Fibroblast of the conjunctiva (primary cell): ENCODE measurements at regions not wholly inside any gene's neighbourhood (a gene's known extent, or its start where the extent isn't known, plus 50 kb on each side); places are given as distances from the start of the nearest gene placed in this dataset.
"Not testable (repeated sequence)": the region's sequence is repeated elsewhere in the genome, so short reads cannot be mapped to it uniquely, and the experiment has no call there.

ENCODE experiments used
- DNase-seq: peaks from one replicate; pipeline ENCODE4 v3.0.0-alpha.2; 2010; ENCODE audit warnings: low read depth

DNA sequence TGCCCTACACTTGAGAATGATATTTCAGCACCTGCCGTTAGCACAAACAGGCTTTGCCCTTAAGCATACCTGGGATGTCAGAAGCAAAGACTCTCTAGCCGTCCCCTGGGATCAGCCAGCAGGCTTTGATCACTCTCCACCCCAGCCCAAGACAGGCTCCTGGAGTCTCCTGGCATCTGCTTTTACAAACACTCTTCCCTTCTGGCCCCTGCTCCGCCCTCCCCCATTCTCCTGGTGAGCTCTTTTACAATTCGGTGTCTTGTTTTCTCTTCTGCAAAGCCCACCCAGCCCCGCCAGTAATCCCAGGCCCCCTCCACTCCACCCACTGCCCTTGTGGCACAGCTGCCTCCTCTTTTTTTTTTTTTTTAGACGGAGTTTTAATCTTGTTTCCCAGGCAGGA is 50.4 kb downstream of the KATNIP start:
- DNase-seq, result no peak

DNA sequence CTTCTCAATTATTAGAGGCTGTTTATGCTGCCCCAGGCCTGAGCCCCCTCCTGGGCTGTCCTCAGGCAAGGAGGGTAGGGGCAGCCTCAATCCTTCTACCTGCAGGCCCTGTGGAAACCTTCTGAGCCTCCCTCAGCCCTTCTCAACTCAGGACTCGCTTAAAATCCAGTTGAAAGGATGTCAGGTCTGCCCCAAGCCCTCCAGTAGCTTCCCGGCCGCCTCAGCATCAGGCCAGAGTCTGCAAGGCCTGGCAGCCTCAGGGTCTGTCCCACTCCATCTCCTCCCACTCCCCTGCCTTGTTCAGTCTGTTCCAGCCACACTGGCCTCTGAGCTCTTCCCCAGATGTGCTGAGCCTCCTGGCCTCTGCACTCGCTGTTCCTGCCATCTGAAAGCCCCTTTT is 52.2 kb downstream of the KATNIP start:
- DNase-seq, result no peak

DNA sequence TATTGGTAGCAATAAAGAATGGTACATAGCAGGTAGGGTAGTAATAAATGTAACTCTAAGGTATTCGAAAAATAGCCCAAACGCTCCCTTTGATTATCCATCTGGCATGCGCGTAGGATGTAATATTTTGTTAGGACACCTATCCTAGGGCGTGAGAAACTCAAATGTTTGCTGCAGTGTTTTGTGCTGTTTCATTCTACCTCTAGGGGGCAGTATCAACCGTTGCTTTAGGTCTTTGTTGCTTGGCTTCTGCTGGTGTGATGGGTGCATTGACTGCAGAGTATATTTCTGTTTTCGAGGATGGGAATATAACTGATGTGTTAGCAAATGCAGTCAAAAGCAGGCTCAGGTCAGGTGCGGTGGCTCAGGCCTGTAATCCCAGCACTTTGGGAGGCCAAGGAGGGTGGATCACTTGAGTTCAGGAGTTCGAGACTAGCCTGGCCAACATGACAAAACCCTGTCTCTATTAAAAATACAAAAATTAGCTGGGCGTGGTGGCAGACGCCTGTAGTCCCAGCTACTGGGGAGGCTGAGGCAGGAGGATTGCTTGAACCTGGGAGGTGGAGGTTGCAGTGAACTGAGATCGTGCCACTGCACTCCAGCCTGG is 55.7 kb downstream of the KATNIP start:
- peak; percentile 37 for DNase-seq

DNA sequence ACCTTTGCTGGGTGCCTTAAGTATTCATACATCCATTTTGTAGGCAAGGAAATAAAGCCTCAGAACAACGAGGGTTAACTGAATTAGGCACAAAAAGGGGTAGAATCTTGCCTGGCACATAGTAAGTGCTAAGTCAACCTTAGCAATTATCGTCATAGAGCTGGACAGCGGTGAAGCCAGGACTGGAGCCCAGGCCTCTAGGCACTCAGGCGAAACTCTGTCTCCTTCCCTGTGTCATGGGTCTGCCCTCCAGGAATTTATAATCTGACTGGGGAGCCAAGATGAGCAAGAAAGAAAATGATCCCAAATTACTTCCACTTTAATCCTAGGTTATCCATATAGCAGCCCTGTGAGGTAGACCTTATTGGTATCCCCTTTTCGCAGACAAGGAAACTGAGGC is 61.4 kb downstream of the KATNIP start:
- DNase-seq, result no peak

DNA sequence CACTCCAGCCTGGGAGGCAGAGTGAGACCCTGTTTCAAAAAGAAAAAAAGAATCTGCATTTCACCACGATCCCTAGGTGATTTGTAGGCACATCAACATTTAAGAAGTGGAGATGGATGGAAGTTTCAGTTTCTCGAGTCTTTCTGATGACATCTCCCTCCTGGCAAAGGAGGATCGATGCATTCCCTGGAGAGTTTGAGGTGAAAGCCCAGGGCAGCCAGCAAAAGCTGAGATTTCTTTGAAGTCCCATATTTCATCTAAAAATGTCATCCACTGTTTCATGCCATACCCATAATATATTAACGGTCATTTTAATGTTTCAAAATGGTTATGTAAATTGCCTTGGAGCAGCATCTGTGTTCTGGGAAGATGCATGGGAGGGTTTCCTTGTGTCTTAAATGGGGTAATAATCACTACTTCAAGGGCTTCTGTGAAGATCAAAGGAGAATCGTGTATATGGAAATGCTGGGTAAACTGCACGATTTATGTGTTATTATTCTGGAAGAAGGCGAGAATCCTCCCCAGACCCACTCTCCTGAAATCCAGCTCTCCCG is 63.4 kb downstream of the KATNIP start:
- no peak for DNase-seq

DNA sequence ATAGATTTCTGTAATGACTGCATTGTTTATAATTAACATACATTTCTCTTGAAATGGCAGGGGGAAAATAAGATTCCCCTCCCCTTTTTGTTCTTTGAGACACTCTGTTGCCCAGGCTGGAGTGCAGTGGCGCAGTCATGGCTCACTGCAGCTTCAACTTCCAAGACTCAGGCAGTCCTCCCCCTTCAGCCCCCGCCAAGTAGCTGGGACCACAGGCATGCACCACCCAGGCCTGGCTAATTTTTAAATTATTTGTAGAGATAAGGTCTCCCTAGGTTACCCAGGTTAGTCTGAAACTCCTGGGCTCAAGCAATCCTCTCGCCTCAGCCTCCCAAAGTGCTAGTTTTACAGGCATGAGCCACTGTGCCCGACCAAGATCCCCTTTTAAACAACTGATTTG is 67.7 kb downstream of the KATNIP start:
- DNase-seq, result no peak

DNA sequence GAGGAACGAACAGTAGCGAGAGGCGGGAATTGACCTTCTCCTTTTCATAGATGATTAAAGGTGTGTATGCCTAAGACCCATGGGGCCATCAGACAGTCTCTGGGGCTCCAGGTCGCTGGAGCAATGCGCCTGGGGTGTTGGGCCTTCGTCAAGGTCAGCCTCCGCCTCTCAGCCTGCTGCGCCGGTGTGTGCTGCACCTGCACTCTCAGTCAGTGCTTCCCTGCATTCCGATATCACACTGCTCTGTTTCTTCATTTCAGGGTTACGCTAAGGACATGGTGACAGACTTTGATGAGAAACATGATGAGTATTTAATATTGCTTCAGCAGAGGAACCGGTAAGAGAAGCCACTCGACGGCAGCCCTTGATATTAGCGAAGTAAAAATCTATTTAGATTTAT is 68.2 kb downstream of the KATNIP start:
- no peak for DNase-seq

DNA sequence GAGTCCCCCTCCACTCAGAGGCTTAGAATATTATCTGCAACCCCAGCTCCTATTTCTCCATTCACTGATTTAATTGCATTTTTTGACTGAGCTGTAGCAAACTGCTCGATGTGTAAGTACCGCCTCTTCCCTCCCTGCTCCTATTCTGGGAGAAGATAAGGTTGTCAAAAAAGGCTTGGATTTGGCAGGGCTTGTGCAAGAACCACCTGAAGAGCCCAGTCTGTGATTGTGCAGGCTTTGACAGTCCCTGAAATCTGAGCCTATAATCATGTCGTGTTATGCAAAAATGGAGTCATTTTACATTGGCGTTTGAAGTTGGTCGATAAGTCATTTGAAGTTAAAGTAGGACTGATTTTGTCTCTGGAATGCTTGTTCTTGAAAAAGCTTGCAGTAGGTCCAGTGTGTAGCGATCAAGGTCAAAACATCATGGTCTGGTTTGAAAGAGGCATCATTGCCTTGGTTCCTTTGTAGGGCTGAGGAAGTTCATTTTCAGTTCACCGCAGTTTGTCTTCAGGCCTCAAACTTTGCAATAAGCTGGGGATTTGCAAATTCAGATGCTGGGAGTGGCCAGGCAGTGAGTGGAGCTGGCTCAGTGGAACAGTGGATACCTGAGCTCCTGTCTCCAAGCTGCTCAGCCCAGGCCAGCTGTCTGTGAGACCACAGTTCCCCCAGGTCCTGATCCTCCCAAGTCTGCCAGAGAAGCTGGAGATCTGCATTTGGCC is 68.8 kb downstream of the KATNIP start:
- DNase-seq, result no peak

DNA sequence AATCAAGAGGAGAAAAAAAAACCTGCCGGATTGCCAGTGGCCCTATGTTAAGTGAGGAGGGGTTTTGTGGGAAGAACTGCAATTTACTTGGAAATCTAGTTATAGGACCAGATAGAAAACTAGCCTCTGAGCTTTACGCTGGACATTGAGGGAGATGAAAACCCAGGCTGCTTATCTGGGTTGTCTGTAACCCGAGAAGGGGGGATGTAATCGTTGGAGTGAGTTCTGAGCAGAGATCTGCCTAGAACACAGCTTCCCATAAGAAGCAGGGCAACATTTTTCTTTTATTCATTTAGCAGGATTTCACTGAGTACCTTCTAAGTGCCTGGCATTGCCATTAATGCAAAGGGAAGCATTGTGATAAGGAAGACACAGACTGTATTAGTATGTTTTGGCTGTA is 70.6 kb downstream of the KATNIP start:
- no peak for DNase-seq

DNA sequence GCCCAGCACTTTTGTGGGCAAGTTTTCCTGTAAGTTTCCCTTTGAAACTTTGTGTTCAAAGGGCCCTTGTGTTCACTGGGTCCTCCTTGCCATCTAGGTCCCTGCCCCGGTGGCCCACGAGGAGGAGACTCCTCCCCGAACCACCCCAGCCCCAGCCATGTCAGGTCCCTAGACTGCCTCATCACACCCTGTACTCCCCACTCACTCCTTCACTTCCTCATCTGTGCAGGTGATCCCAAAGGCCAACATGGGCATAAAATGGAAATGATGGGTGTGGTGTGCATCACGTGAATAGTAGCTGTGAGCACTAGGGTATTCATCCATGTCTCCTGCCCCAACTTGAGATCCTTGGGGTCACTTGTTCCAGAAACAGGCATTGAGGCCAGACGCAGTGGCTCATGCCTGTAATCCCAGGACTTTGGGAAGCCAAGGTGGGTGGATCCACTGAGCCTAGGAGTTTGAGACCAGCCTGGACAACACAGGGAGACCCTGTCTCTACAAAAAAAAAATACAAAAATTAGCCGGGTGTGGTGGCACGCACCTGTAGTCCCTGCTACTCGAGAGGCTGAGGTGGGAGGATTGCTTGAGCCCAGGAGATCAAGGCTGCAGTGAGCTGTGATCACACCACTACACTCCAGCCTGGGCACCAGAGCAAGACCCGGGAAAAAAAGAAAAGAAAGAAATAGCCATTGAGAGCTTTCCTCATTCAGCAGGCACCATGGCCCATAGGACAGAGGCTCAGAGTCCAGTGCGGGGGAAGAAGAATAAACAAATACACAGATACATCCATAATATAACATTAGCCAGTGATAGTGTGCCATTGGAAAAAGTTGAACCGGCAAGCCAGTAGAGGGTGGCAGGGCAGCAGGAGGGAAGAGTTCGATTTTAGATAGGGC is 74.5 kb downstream of the KATNIP start:
- DNase-seq, result no peak

DNA sequence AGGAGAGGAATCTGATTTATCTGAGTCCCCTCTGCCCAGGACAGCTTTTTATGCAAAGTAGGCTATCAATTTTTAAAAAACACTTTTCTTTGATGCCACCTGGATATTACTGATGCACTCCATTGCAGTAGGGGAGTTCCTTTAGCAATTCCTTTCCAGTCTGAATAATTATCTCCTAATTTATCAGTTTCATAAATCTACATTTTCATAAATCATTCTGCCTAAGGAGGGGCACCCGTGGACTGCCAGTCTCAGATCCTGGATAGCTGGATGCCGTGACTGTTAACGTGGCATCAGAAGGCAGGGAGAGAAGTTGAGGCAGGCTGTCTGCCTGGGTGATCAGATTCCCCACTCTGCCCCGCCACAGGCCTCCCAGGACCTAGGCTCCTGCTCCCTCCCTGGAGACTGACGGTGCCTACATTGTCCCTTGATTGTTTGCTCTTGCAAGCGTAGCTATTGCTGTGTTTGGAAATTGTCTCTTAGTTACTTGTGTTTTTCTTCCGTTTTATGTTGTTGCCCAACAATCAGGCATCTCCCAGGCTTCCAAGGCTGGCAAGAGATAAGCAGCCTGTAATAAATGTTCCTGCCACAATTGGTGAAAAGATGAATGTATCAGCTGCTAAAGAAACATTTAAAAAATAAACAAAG is 75.2 kb downstream of the KATNIP start:
- peak; percentile 30 for DNase-seq

DNA sequence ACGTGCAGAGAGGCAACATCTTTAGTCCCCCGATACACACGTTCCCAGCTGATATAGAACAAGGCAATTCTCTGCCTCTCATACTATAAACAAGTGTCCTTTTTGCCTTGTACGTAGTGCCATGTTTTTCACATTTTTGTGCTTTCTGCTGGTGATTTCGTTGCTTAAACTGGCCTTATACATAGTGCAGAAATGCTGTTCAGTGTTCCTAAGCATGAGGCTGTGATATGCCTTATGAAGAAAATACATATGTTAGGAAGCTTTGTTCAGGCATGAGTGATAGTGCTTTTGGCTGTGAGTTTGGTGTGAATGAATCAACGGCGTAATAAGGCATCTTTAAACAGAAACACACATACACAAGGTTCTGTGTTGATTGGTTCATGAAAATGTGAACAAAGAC is 77.2 kb downstream of the KATNIP start:
- DNase-seq, result no peak

DNA sequence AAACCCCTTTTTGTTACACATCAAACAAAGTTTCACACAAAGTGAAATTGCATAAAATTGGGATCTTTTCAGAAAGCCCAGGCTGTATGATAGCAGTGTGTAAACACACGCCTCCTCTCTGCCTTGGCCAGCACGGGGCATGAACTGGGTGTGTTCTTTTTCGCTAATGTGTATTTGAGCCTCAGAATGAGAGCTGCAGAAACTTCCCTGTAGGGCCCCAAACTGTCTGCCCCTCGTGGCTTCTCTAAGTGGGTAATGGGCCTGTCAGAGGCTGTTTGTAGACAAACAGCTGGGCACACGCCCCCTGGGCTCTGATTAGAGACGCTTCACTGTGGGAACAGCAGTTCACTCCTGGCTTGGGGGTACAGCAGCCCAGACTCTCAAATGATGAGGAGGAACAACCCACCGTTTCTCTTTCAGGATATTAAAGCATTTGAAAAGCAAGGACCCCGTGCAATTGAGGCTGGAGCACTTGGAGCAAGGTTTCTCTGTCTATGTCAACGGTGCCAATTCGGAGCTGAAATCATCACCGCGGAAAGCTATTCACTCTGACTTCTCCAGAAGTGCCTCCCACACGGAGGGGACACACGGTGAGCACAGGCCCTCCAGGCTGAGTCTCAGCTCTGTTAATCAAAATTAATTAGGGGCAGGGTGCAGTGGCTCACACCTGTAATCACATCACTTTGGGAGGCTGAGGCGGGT is 78.4 kb downstream of the KATNIP start:
- no peak for DNase-seq

DNA sequence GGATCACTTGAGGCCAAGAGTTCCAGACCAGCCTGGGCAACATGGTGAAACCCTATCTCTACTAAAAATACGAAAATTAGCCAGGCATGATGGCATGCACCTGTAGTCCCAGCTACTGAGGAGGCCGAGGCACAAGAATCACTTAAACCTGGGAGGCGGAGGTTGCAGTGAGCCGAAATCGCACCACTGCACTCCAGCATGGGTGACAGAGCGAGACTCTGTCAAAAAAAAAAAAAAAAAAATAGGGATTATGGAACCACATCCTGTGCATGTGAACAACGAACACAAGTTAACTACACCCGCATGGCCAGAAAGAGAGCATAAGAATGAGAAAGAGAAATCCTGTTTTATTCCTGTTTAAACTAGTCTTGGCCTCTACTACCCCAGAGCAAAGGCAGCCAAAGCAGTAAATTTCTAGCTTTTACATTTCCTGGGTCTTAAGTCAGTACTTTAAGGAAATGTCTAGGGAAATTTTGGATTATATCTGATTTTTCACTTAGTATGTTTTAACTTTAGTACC is 79.1 kb downstream of the KATNIP start:
- not testable (repeated sequence) for DNase-seq

DNA sequence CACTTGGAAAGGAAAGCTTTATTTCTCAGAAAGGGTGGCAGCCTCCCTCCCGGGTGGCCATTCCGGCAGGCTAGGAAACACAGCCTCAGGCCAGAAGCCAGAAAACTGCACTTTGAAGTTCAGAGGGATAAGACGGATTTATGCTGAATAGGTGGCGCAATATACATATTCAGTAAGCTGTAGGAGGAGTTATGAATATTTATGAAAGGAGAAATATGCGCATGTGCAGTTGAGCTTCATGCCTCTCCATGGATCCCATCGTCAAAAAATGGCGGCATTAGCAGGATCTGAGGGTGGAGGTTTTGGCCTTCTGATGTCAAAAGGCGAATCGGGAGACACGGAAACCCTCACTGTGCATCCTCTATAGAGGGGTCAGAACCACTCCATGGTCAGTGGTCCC is 82.3 kb downstream of the KATNIP start:
- DNase-seq, result no peak

DNA sequence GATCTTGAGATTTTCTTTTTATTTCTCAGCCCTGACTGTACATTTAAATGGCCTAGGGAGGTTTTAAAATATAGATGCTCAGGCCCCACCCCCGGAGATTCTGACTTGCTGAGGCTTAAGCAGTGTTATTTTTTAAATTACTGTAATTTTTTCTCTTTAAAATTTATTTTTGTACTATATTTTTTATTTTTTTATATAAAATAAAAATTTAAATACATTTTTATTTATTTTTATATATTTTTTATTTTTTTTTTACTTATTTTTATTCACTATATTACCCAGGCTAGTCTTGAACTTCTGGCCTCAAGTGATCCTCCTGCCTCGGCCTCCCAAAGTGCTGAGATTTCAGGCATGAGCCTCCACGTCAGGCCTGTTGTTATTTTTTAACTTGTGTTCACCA is 83.3 kb downstream of the KATNIP start:
- no peak for DNase-seq

DNA sequence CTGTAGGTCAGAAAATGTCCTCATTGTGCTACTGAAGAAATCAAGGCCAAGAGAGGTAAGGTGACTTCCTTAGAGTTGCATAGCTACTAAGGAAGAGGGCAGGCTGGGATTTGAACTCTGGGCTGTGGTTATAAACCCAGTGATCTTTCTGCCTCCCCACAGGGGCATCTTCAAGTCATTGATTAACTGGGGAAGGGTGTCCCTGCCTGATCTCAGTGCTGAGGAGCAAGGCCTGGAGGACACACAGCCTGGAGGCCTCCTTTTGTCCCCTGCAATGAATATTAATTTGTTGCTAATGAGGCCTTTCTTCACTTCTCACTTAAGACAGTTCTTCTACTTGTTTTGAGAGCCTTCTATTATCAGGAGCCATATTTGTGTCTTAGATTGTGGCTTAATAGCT is 83.8 kb downstream of the KATNIP start:
- no peak for DNase-seq

DNA sequence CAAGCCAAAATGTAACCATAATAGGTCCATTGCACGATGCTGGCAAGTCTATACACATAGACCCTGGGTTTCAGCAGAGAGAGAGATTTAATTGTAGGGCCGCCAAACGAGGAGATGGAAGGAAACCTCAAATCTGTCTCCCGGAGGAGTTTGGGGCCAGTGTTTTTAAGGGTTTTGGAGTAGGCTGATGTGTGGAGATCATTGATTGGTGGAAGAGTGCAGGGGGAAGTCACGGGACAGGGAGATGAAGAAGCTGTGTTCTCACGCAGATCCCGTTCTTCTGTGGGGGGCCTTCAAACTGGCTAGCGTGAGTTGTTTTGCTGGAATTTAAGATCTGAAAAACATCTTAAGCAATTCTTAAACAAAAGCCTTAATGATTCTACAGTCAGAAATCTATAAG is 84.8 kb downstream of the KATNIP start:
- DNase-seq, result no peak

DNA sequence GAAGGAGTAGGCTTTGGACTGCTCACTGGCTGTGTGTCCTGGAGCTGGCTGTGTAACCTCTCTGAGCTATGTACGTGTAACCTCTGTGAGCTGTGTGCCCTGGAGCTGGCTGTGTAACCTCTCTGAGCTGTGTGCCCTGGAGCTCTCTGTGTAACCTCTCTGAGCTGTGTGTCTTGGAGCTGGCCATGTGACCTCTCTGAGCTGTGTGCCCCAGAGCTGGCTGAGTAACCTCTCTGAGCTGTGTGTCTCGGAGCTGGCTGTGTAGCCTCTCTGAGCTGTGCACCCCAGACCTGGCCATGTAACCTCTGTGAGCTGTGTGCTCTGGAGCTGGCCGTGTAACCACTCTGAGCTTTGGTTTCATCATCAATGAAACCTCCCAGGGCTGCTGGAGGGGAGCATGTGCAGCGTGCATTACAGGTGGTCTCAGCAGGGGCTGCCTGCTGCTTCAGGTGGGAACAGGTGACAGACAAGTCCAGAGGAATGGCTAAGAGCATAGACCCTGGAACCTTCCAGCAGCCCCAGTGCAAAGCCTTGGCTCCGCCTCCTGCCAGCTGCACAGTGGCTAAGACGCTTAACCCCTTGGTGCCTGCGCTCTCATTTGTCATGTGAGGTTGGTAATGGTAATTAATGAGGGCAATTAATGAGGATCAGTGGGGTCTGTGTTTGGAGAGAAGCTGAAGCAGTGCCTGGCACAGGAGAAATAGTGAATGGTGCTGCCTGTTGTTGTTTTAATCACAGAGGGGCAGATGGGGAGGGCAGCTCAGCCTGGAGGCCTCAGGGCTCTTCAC is 86.7 kb downstream of the KATNIP start:
- no peak for DNase-seq

DNA sequence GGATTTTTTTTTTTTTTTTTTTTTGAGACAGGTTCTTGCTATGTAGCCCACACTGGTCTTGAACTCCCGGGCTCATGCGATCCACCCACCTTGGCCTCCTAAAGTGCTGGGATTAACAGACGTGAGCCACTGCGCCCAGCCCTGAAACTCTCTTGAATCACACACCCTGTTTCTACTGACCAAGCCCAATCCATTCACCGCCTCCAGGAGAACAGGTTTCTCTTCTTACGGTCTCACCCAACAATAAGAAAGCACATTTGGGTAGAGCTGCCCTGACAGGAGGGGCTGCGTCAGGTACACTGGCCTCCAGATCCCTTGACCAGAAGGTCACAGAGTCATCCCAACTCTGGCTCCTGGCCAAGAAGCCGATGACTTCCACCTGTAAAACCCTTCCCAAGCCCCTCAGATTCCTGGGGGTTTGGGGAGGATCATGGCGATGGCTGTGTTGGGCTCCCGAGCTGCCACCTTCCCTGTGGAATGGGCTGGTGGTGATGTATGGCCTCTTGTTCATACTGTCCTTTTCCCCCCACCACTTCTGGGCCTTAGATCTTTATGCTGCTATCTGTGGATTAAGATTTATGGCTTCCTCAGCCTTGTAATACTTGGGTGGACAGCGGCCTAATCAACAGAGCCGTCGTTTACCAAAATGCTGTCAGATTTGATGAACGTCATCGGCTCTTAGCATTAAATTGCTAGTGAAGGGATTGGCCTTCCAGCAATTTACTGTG is 89.1 kb downstream of the KATNIP start:
- no peak for DNase-seq
